ENCODE measurements at regions not wholly inside any gene's neighbourhood (a gene's known extent, or its start where the extent isn't known, plus 50 kb on each side); places are given as distances from the start of the nearest gene placed in this dataset.

GRCh38 chr2:155379494-155379893 lies 681.0 kb downstream of the KCNJ3 start:
- DNase-seq: no peak

GRCh38 chr2:155377931-155378444 lies 679.5 kb downstream of the KCNJ3 start:
- DNase-seq: no peak

GRCh38 chr2:155377266-155377680 lies 678.8 kb downstream of the KCNJ3 start:
- peak; percentile 31 for DNase-seq

DNA sequence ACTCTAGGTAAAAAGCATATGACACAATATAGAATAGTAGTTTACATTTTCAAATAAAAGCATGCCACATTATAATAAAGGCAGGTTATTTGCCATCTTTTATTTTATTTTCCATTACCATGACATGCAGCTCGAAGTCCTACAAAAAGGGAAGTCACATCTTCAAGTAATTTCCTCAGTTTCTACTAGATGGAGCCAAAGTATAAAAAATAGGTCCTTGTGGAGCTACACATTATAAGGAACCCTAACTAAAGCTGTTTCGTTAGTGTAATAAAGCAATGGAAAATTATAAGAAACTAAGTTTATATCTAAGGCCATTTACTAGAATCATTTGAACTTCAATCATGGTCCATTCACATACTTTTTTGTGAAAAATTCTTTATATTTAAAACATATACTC lies 674.5 kb downstream of the KCNJ3 start:
- DNase-seq: peak; percentile 41

DNA sequence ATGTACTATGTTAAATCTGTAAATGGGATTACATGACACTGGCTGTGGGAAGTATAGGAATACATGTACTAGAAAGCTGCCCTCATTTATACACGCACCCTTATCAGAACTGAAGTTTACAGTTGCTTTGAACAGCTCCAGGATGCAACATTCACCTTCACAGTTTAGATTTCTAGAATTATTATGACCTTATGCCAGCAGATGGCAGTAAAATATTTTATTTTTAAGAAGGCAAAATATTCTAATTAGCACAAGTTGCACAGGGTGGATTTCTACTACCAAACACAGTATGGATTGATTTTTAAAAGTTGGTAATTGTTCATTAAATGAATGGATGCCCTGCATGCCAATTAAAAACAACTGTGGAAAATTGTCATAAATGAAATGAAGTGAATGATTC lies 670.4 kb downstream of the KCNJ3 start:
- DNase-seq: no peak

GRCh38 chr2:155364766-155365165 lies 666.3 kb downstream of the KCNJ3 start:
- DNase-seq: no peak

- no peak for DNase-seq
These were observed 664.9 kb downstream of the KCNJ3 start for GRCh38 chr2:155363349-155363888.

GRCh38 chr2:155357172-155357571 lies 658.7 kb downstream of the KCNJ3 start:
- no peak for DNase-seq

GRCh38 chr2:155356250-155356649 lies 657.8 kb downstream of the KCNJ3 start:
- DNase-seq: no peak

- no peak for DNase-seq
These were observed 652.5 kb downstream of the KCNJ3 start for GRCh38 chr2:155350783-155351580.

DNA sequence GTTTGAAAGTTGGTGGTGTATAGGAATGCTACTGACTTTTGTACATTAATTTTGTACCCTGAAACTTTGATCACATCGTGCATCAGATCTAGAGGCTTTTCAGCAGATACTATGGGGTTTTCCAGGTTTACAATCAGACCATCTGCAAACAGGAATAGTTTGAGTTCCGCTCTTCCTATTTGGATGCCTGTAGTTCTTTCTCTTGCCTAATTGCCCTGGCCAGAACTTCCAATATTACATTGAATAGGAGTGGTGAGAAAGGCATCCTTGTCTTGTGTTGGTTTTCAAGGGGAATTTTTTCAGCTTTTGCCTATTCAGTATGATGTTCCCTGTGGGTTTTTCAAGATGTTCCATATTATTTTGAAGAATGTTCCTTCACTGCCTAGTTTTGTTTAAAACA lies 633.5 kb downstream of the KCNJ3 start:
- DNase-seq: no peak

DNA sequence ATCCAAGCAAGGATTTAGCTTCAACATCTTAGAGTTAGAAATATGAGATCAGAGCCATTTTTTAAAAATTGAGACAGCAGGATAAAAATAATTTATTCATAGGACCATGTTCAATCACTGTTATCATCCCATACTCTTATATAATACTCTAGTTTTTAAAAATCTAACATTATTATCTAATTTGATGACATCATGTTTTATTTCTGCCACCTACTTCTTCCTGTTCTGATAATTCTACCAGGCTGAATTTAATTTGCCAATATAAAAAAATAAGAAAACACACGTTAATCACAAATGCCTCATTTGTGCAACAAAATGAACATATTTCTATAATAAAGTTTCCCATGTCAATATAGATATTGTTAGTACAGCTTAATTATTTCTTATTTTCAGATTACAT lies 621.7 kb downstream of the KCNJ3 start:
- DNase-seq: no peak

- no peak for DNase-seq
These were observed 620.2 kb downstream of the KCNJ3 start for GRCh38 chr2:155318710-155319109.

GRCh38 chr2:155315768-155316167 lies 617.3 kb downstream of the KCNJ3 start:
- DNase-seq: no peak

- peak; percentile 24 for DNase-seq
These were observed 612.1 kb downstream of the KCNJ3 start for GRCh38 chr2:155310589-155310988.

- no peak for DNase-seq
These were observed 611.0 kb downstream of the KCNJ3 start for GRCh38 chr2:155309483-155309882.

GRCh38 chr2:155308367-155309009 lies 610.0 kb downstream of the KCNJ3 start:
- DNase-seq: no peak

DNA sequence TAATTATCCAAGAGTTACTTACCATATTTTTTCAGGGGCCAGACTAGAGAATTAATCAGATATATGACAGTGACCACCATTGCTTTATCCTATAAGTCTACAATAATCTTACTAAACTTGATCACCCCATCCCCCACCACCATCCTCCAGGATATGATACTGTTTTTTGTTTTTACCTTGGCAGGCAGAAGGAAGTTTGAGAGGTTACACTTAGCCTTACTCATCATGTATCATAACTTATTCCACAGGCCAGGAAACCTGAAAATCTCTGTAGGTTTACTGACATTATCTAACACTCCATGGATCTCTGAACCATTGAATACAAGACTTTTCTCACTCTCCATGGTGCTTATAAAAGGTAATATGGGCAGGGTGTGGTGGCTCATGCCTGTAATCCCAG lies 602.7 kb downstream of the KCNJ3 start:
- no peak for DNase-seq

DNA sequence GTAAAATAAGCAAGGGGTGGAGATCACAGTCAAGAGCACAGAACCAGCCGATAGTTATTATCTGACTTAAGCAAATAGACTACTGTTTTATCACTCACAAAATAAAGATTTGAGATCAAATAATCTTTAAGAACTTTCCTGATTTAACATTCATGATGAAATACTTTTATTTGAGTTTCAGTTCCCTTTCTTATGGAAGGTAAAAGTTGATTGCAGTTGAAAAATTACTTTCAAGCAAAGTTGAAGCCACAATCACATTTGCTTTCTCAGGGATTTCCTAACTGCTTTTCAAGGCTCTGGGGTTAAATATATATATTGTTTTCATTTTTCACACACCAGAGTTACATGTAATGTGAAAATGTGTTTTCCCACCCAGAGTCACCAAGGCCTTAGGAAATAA lies 599.5 kb downstream of the KCNJ3 start:
- no peak for DNase-seq

GRCh38 chr2:155294358-155294757 lies 595.9 kb downstream of the KCNJ3 start:
- DNase-seq: no peak

DNA sequence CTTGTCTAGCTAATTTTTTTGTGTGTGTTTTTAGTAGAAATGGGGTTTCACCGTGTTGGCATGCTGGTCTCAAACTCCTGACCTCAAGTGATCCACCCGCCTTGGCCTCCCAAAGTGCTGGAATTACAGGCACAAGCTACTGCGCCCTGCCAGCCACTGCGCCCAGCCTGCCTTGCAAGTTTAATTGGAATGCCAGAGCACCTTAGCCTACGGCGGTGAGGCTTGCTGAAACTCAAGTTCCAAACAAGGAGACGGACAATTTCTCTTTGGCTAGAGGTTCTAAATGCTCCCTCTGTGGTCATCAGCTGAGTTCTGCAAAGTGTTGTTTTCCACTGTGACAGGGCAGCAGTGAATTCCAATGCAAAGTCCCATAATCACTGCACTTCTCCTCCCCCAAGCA lies 583.4 kb downstream of the KCNJ3 start:
- no peak for DNase-seq

DNA sequence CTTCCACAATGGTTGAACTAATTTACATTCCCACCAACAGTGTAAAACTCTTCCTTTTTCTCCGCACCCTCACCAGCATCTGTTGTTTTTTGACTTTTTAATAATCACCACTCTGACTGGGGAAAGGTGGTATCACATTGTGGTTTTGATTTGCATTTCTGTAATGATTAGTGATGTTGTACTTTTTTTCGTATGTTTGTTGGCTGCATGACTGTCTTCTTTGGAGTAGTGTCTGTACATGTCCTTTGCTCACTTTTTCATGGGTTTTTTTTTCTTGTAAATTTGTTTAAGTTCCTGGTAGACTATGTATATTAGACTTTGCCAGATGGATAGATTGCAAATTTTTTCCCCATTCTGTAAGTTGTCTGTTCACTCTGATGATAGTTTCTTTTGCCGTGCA lies 574.8 kb downstream of the KCNJ3 start:
- no peak for DNase-seq

DNA sequence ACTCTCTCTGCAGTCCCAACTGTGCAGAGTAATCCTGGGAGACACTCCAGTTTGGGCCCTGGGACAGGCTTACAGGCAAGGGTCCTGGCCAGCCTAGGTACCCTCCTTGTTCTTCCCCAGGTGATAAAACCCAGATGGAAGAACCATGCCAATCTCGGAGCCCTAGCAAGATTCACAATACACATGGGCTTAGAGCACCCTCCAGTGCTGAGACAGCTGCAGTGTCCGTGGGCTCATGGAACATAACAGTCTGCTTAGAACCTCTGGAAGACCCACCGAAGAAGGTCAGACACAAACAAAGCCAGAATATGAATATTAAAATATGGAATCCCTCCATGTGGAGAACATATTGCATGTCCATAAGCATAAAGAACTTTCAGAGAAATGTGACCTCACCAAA lies 568.1 kb downstream of the KCNJ3 start:
- DNase-seq: no peak

- DNase-seq: no peak
These were observed 567.6 kb downstream of the KCNJ3 start for GRCh38 chr2:155266109-155266508.
